Fibroblast of lung (primary cell): ENCODE measurements at regions not wholly inside any gene's neighbourhood (a gene's known extent, or its start where the extent isn't known, plus 50 kb on each side); places are given as distances from the start of the nearest gene placed in this dataset.

Experiments used
- CTCF ChIP-seq, 2 donors: IDR thresholded peaks in 1 of 2; conservative IDR thresholded peaks in 1 of 2; 1 replicate in 1 of 2; 2 replicates in 1 of 2; pipeline ENCODE4 v1.5.1; 2011 to 2012; ENCODE audit warnings: low read length in 2 of 2, control low read depth in 1 of 2, inconsistent platforms in 1 of 2, low read depth in 1 of 2, mild to moderate bottlenecking in 1 of 2
- EZH2 ChIP-seq: IDR thresholded peaks from 2 replicates; pipeline ENCODE4 v1.5.1; 2012; ENCODE audit warnings: low read length, control low read depth, mild to moderate bottlenecking; ENCODE audit errors: missing control alignments

- TF ChIP-seq CTCF (conservative IDR thresholded peaks at IDR 0.05 in 1 of 2, IDR thresholded peaks at IDR 0.05 in 1 of 2; ENCODE audit: low read depth in 1 of 2, low read length in 2 of 2) (no peak), EZH2 (no peak)
These were observed 570.1 kb downstream of the DHX35 start for GRCh38 chr20:39532205-39532604.
